GM19438 (cell line): ENCODE measurements at regions not wholly inside any gene's neighbourhood (a gene's known extent, or its start where the extent isn't known, plus 50 kb on each side); places are given as distances from the start of the nearest gene placed in this dataset.

Experiments
- ATAC-seq: cut with Tn5 transposase; IDR thresholded peaks from one replicate; pipeline ENCODE4 v1.9.1; 2021; ENCODE audit warnings: low read depth; ENCODE audit not compliant: unreplicated experiment

DNA sequence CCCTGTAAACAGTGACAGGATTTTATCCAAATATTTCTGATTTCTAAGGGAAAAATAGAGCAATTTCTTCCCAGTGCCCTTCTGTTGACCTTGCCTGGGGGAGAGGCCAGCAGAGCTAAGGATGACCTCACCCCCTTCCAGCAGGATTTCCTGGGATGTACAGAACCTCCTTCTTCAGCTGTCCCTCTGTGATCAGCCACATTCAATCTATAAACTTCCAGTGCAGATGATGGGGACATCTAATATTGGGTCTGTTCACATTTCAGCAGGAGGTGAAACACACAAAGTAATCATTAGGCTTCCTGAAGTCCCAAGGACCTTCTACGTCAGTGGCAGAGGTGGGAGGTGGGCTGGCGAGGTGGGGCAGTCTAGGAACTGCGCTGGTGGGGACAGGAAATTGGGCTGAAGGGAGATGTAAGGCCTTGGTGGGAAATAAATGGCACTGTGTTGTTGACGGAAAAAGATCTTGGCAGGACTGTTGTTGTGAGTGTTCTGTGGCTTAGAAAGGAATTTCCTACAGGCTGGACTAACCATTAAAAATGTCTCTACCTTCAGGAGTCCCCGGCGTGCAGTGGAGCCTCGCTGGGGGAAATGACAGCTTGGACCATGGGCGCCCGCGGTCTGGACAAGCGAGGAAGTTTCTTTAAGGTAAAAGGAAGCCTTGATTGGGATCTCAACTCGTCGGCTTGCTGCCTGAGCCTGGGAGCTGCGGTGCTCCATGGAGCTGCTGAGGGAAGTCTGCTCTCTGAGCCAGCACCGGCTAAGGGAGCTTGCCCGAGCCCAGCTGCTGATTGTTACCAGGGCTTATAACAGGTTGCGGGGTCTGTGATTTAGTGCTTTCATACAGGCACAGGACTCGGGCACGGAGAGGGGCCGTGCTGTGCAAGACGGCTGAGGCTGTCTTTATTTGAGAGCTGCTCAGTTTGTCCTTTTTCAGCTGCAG lies 127.9 kb upstream of the NAA20 start:
- no peak for ATAC-seq

GRCh38 chr20:19890445-19891051 lies 126.6 kb upstream of the NAA20 start:
- ATAC-seq = no peak

DNA sequence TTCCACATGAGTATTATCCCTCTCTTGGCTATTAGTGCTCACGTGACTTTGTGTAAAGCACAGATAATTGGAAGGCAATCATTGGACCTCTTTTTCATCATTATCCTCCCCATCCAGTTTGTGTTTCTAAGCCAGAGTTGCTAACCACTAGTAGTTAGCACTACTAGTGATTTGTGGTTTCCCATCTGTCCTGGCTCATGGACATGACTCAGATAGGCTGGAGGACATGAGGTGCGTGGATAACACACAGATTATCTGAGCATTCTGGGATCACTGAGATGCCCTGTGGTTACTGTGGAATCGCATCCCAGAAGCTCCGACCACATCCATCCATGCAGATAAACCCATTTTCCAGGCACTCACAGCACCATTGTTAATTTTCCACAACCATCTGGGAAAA lies 123.8 kb upstream of the NAA20 start:
- no peak for ATAC-seq

DNA sequence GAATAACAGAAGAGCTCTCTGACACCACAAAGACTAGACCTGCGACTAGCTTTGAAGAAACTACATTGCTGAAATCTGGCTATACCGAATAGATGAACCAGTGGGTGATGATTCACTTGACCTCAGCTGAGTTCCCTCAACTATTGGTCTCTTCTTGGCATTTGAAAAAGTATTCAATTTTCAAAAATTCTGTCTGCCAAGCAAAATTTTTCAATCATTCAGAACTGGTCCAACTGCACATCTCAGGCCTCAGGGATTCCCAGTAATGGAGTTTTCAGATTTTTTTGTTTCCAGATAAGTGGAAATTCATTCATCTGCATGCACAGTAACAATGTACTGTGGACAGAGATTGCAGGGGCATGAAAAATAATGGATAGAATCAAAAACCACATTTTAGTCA lies 121.4 kb upstream of the NAA20 start:
- ATAC-seq = no peak

GRCh38 chr20:19897891-19898290 lies 119.3 kb upstream of the NAA20 start:
- no peak for ATAC-seq

DNA sequence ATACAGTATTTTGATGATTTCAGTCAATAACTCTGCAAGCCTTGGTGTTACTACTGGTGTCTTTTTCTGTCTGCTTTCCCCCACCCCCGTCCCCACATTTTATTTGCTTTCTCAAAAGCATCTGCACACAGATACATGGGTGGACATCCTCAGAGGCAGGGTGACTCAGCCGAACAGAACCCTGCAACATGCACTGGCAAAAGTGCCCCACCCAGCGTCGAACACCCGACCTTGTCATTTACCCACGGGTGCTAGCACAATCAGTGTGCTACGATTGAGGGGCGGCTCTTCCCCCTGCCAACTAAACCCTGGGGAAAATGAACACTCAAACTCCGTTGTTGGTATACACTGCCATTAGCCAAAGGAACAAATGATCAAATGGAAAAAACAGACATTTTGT lies 115.9 kb upstream of the NAA20 start:
- ATAC-seq = no peak

DNA sequence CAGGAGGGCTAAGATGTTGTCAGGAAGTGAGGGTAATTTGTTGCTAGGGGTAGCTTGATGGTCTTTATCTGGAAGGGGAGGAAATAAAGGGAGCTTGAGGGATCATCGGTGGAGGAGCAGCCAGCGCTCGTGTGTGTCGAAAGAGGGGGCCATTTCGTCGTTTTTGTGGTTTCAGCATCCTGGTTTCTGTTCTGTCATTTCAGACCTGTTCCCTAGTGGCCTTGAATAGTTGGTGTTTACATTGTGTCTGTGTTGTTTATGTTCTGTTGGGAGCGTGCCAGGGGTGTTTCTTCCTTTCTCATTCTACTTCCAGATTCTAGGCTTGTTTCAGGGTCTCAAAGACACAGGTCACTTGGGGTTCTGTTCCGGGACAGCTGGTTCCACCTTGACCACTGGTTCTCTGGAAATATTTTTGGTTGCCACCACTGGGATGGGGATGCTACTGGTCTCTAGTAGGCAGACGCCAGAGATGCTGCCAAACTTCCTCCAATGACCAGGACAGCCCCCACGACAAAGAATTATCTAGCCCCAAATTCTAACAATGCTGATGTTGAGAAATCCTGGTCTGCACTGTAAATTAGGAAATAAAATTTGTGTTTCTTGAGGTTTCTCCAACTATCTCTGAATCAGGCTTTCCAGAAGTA lies 113.9 kb upstream of the NAA20 start:
- ATAC-seq = peak; percentile 91

- ATAC-seq = no peak
These were observed 109.7 kb upstream of the NAA20 start for GRCh38 chr20:19907326-19908056.

DNA sequence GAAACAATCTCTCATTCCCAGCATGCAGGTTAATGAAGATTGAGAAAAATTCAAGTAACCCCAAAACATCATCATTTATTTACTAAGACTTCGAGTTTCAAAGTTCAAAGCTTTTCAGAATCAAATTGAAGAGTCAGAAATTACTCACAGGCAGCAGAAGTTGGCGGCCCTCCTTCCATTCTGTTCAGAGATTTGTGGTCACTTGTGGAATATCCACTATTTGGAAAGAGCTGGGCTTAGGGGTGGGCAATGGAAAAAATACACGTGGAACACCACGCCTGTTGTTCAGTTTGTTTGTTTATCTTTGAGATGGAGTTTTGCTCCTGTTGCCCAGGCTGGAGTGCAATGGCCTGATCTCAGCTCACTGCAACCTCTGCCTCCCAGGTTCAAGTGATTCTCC lies 108.6 kb upstream of the NAA20 start:
- ATAC-seq = no peak

GRCh38 chr20:19909725-19910124 lies 107.4 kb upstream of the NAA20 start:
- ATAC-seq = no peak

DNA sequence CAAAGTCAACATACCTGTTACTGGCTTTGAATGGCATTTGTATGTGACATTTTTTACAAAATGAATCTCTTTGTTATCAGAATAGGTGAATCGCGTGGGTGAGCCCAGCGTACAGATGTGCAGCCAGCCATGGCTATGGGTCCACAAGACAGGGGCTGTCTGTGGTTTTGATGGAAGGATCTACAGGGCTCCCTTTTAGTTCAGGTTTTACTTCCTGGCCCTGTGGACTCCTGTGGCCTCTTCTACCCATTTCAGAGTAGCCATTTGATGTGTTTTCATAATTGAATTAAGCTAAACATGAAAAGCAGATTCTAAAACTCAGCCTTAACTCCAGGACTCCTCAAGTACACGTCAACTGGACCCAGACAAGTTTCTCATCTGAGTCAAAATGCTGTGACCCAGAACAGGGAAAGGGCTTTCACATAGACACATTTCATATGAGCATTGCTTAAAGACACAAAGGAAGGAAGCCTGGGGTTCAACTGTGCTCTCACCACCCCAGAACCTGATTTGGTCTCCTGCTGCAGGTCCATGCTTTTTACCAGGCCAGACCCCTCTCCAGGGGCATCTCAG lies 105.3 kb upstream of the NAA20 start:
- ATAC-seq = no peak

DNA sequence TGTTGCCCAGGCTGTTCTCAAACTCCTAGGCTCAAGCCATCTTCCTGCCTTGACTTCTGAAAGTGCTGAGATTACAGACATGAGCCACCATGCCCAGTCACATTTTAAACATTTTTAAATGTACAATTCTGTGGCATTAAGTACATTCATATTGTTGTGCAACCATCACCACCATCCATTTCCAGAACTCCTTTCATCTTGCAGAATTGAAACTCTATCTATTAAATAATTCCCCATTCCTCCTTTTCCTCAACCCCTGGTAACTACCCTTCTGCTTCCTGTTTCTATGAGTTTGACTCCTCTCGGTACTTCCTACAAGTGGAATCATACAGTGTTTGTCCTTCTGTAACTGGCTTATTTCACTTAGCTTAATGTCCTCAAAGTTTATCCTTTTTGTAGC lies 103.8 kb upstream of the NAA20 start:
- ATAC-seq = no peak

- no peak for ATAC-seq
These were observed 103.1 kb upstream of the NAA20 start for GRCh38 chr20:19913927-19914614.

GRCh38 chr20:19915111-19915798 lies 101.9 kb upstream of the NAA20 start:
- ATAC-seq = no peak

DNA sequence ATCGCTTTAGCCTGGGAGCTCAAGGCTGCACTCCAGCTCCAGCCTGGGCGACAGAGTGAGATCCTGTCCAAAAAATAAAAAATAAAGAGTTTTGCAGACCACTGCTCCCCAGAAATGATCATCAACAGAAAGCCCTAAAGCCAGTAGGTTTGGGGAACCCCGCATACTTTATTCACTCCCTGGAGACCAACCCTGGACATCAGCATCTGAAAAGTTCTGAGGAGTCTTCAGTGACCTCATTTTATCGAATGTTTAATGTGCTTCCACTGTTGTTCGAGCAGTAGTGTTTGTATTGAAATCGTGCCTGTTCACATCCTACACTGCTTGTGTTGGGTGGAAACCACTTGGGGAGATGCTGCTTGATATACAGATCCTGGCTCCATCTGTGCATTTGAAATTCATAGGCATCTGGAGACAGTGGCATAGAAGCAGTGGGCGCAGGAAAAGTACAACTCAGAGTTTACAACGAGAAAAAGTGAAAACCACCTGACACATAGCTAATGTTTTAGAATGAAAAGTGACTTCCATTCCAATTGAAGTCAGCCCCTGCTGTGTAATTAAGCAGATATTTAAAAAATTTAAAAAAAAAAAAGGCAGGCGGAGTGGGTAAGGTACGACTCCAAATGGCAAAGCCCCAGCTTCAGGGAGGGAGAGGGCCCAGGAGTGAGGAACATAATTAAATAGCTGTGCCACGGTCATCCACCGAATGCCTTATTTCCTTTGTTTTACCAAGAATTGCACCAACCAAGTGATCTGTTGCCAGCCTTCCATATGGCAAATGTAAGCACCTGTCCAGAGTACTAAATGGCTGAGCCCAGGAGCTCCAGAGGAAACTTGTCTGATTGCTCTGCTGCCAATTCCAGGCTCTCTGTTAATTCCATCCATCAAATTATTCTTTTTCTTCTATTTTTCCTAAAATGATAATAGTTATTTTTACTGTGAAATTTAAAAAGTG lies 100.4 kb upstream of the NAA20 start:
- ATAC-seq = no peak

- ATAC-seq = no peak
These were observed 98.2 kb upstream of the NAA20 start for GRCh38 chr20:19918965-19919329.

DNA sequence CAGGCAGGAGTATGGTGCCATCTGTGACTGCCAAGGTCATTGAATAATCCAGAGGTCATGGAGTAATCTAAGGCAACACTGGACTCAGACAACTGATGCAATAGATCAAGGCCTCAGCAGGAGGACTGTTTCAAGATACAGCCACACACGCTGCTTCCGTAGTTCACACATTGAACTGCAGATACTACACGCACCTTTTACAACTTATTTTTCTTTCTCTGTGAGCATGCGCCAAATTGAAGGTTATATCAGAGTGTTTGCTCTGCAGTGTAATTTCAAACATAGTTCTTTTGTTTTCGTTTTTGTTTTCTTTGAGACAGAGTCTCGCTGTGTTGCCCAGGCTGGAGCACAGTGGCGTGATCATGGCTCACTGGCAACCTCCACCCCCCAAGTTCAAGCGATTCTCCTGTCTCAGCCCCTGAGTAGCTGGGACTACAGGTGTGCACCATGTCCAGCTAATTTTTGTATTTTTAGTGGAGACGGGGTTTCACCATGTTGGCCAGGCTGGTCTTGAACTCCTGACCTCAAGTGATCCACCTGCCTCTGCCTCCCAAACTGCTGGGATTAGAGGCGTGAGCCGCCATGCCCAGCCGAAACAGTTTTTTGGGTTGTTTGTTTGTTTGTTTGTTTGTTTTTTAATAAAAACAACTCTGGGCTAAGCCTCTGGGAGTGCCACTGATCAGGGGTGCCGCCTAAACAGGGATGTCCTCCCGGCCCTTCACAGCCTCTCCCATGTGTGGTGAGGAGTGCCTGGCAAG lies 96.6 kb upstream of the NAA20 start:
- ATAC-seq = no peak
